Ascending aorta (tissue), 2 donors: ENCODE measurements at regions not wholly inside any gene's neighbourhood (a gene's known extent, or its start where the extent isn't known, plus 50 kb on each side); places are given as distances from the start of the nearest gene placed in this dataset.

Experiments
- DNase-seq, 2 donors: peaks; one replicate each; pipeline ENCODE4 v3.0.0-alpha.2; 2019; ENCODE audit warnings: low spot score in 2 of 2
- H3K27ac ChIP-seq, 2 donors: fragments of 200-600 bp; sonication (generic); one replicate each; pipeline ENCODE4 v1.5.1; 2016 to 2017; ENCODE audit warnings: mild to moderate bottlenecking in 1 of 2
- H3K27me3 ChIP-seq: fragments of 200-600 bp; sonication (generic); one replicate; pipeline ENCODE4 v1.5.1; 2017
- H3K36me3 ChIP-seq, 2 donors: fragments of 200-600 bp; sonication (generic); one replicate each; pipeline ENCODE4 v1.5.1; 2016
- H3K4me1 ChIP-seq, 2 donors: fragments of 200-600 bp; sonication (generic); one replicate each; pipeline ENCODE4 v1.5.1; 2016 to 2017; ENCODE audit warnings: mild to moderate bottlenecking in 1 of 2
- H3K4me3 ChIP-seq, 2 donors: fragments of 200-600 bp; sonication (generic); one replicate each; pipeline ENCODE4 v1.5.1; 2016 to 2017; ENCODE audit warnings: mild to moderate bottlenecking in 1 of 2
- H3K9me3 ChIP-seq, 2 donors: fragments of 200-600 bp; sonication (generic); one replicate each; pipeline ENCODE4 v1.5.1; 2016
- CTCF ChIP-seq, 3 experiments: fragments of 200-600 bp in 2 of 3; fragments of 450-650 bp in 1 of 3; sonication (generic) in 2 of 3; IDR thresholded peaks; one replicate each; pipeline ENCODE4 v1.5.1; 2016 to 2019; ENCODE audit warnings: antibody characterized with exemption in 3 of 3, mild to moderate bottlenecking in 1 of 3, moderate library complexity in 1 of 3
- intact Hi-C: fragments of 100-400 bp; cut with DNase I; formaldehyde crosslinking; loops from one replicate; pipeline ENCODE4 v1.15.1; 2023

- Histone ChIP-seq H3K4me1 (no peaks in the 10 kb centered on the region), H3K36me3 (no peaks in the 10 kb centered on the region), H3K27ac (no peak overlapping the region), H3K4me3 (no peak overlapping the region), H3K27me3 (no peaks in the 10 kb centered on the region), H3K9me3 (no peaks in the 10 kb centered on the region)
- no peak for TF ChIP-seq CTCF (IDR thresholded peaks at IDR 0.05)
- no peak for DNase-seq
- intact Hi-C loops: no loop called here
Observed at GRCh38 chr2:145593991-145594614, 1074.2 kb upstream of the ZEB2 start.

- DNase-seq: no peak
- TF ChIP-seq CTCF (IDR thresholded peaks at IDR 0.05): no peak
- Histone ChIP-seq H3K4me3 (no peak overlapping the region), H3K9me3 (no peaks in the 10 kb centered on the region), H3K27me3 (no peaks in the 10 kb centered on the region), H3K36me3 (no peaks in the 10 kb centered on the region), H3K4me1 (no peaks in the 10 kb centered on the region), H3K27ac (no peak overlapping the region)
- intact Hi-C loops: no loop called here
Observed at GRCh38 chr2:145593280-145593679, 1073.4 kb upstream of the ZEB2 start.

GRCh38 chr2:145592361-145592760, 1072.4 kb upstream of the ZEB2 start:
- DNase-seq: no peak
- Histone ChIP-seq H3K27ac (no peak overlapping the region), H3K4me3 (no peak overlapping the region), H3K36me3 (no peaks in the 10 kb centered on the region), H3K4me1 (no peaks in the 10 kb centered on the region), H3K9me3 (no peaks in the 10 kb centered on the region), H3K27me3 (no peaks in the 10 kb centered on the region)
- TF ChIP-seq CTCF (IDR thresholded peaks at IDR 0.05): no peak
- intact Hi-C loops: no loop called here

- no peak for DNase-seq
- Histone ChIP-seq H3K9me3 (no peaks in the 10 kb centered on the region), H3K4me1 (no peaks in the 10 kb centered on the region), H3K36me3 (no peaks in the 10 kb centered on the region), H3K27ac (no peak overlapping the region), H3K4me3 (no peak overlapping the region), H3K27me3 (no peaks in the 10 kb centered on the region)
- TF ChIP-seq CTCF (IDR thresholded peaks at IDR 0.05): no peak
- intact Hi-C loops: no loop called here
Observed at GRCh38 chr2:145591109-145591809, 1071.3 kb upstream of the ZEB2 start.

- intact Hi-C loops: no loop called here
- H3K9me3 ChIP-seq: no peaks in the 10 kb centered on the region
- no peaks in the 10 kb centered on the region for H3K27me3 ChIP-seq
- no peaks in the 10 kb centered on the region for H3K4me1 ChIP-seq
- no peaks in the 10 kb centered on the region for H3K36me3 ChIP-seq
- no peak for DNase-seq
- TF ChIP-seq CTCF (IDR thresholded peaks at IDR 0.05): no peak
- no peak overlapping the region for H3K27ac ChIP-seq
- no peak overlapping the region for H3K4me3 ChIP-seq
Observed at GRCh38 chr2:145587922-145588321, 1068.0 kb upstream of the ZEB2 start.
